SK-N-SH (cell line): ENCODE measurements at regions not wholly inside any gene's neighbourhood (a gene's known extent, or its start where the extent isn't known, plus 50 kb on each side); places are given as distances from the start of the nearest gene placed in this dataset.

Experiments
- CTCF ChIA-PET: fragments of 300-600, 350-600 bp; formaldehyde crosslinking; extraction: SDS; loops from one replicate; lab custom pipeline; 2021; lab: Yijun Ruan, JAX
- POLR2A ChIA-PET: fragments of 350-600 bp; sonication (Branson Sonifier 250); formaldehyde crosslinking; extraction: SDS; loops from one replicate; lab custom pipeline; 2020; ENCODE audit warnings: antibody characterized with exemption, inconsistent platforms; lab: Yijun Ruan, JAX
- DNase-seq: peaks from one replicate; pipeline ENCODE4 v3.0.0; 2012
- H2AFZ ChIP-seq: fragments of 200-600 bp; sonication (generic); 2 replicates; pipeline ENCODE4 v1.8.1; 2016; ENCODE audit warnings: antibody characterized with exemption, mild to moderate bottlenecking, low read depth
- H3F3A ChIP-seq: fragments of 200-600 bp; sonication (generic); replicated peaks from 2 replicates; pipeline ENCODE3; 2016; ENCODE audit warnings: antibody characterized with exemption, mild to moderate bottlenecking; ENCODE audit not compliant: insufficient read depth
- H3K27ac ChIP-seq, 2 experiments: fragments of 200-500 bp in 1 of 2; fragments of 200-600 bp in 1 of 2; sonication (Bioruptor generic) in 1 of 2; sonication (generic), shearing (Covaris generic) in 1 of 2; 2 replicates each; pipeline versions ENCODE4 v1.5.1 to v1.6.1; 2014 to 2016; ENCODE audit warnings: low read depth in 2 of 2, inconsistent platforms in 1 of 2, low read length in 1 of 2, mild to moderate bottlenecking in 1 of 2, mixed read lengths in 1 of 2
- H3K27me3 ChIP-seq: fragments of 200-600 bp; sonication (generic), shearing (Covaris generic); 2 replicates; pipeline ENCODE4 v1.6.1; 2016; ENCODE audit warnings: mixed run types; ENCODE audit not compliant: insufficient read depth
- H3K36me3 ChIP-seq, 2 experiments: fragments of 200-500 bp in 1 of 2; fragments of 200-600 bp in 1 of 2; sonication (Bioruptor generic) in 1 of 2; sonication (generic) in 1 of 2; replicated peaks in 1 of 2; 2 replicates each; pipeline versions ENCODE3 to v1.5.1; 2014 to 2016; ENCODE audit warnings: low read length in 1 of 2, mild to moderate bottlenecking in 1 of 2; ENCODE audit not compliant: insufficient read depth in 2 of 2, control insufficient read depth in 1 of 2
- H3K4me1 ChIP-seq, 2 experiments: fragments of 200-500 bp in 1 of 2; fragments of 200-600 bp in 1 of 2; sonication (Bioruptor generic) in 1 of 2; sonication (generic), shearing (Covaris generic) in 1 of 2; 2 replicates each; pipeline versions ENCODE4 v1.5.1 to v1.6.1; 2014 to 2016; ENCODE audit warnings: low read depth in 1 of 2, low read length in 1 of 2, mixed run types in 1 of 2; ENCODE audit not compliant: insufficient read depth in 2 of 2, control insufficient read depth in 1 of 2
- H3K4me2 ChIP-seq: fragments of 200-600 bp; sonication (generic), shearing (Covaris generic); 2 replicates; pipeline ENCODE4 v1.6.1; 2017; ENCODE audit warnings: mixed run types
- H3K4me3 ChIP-seq, 2 experiments: fragments of 200-500 bp in 1 of 2; fragments of 200-600 bp in 1 of 2; sonication (Bioruptor generic) in 1 of 2; sonication (generic), shearing (Covaris generic) in 1 of 2; 2 replicates each; pipeline versions ENCODE4 v1.5.1 to v1.8.1; 2014 to 2016; ENCODE audit warnings: low read depth in 2 of 2, inconsistent platforms in 1 of 2, low read length in 1 of 2, mild to moderate bottlenecking in 1 of 2, mixed read lengths in 1 of 2, moderate library complexity in 1 of 2
- H3K79me2 ChIP-seq: fragments of 200-600 bp; sonication (generic); 2 replicates; pipeline ENCODE4 v1.8.1; 2017; ENCODE audit warnings: mild to moderate bottlenecking; ENCODE audit not compliant: insufficient read depth
- H3K9ac ChIP-seq: fragments of 200-600 bp; sonication (generic); 2 replicates; pipeline ENCODE4 v1.6.1; 2017; ENCODE audit warnings: mixed run types
- H3K9me2 ChIP-seq: fragments of 200-600 bp; sonication (generic); 2 replicates; pipeline ENCODE4 v1.6.1; 2017; ENCODE audit warnings: mixed run types
- H3K9me3 ChIP-seq: fragments of 200-600 bp; sonication (generic); 2 replicates; pipeline ENCODE4 v1.6.1; 2017; ENCODE audit warnings: mixed run types, mild to moderate bottlenecking, moderate library complexity
- H4K20me1 ChIP-seq: fragments of 200-600 bp; sonication (generic); 2 replicates; pipeline ENCODE4 v1.6.1; 2017; ENCODE audit warnings: mild to moderate bottlenecking, mixed run types; ENCODE audit not compliant: insufficient read depth
- CHD2 ChIP-seq: fragments of 150-350 bp; IDR thresholded peaks from 2 replicates; pipeline ENCODE4 v1.6.1; 2018; ENCODE audit warnings: low read length; ENCODE audit not compliant: partially characterized antibody
- FOXM1 ChIP-seq: IDR thresholded peaks from 2 replicates; pipeline ENCODE4 v1.4.0; 2012; ENCODE audit warnings: low read depth, mild to moderate bottlenecking
- GABPA ChIP-seq: IDR thresholded peaks from 2 replicates; pipeline ENCODE4 v1.4.0; 2012; ENCODE audit warnings: low read depth, mild to moderate bottlenecking
- GATA2 ChIP-seq: sonication (generic); formaldehyde crosslinking; IDR thresholded peaks from 2 replicates; pipeline ENCODE4 v1.5.0; 2020; ENCODE audit warnings: mild to moderate bottlenecking, missing genetic modification reagents
- MAX ChIP-seq: IDR thresholded peaks from 2 replicates; pipeline ENCODE4 v1.4.0; 2012; ENCODE audit warnings: low read depth
- NFIC ChIP-seq: IDR thresholded peaks from 2 replicates; pipeline ENCODE4 v1.4.0; 2012; ENCODE audit warnings: borderline replicate concordance
- NRF1 ChIP-seq: IDR thresholded peaks from 2 replicates; pipeline ENCODE4 v1.6.1; 2012; ENCODE audit warnings: low read depth, mild to moderate bottlenecking, low read length
- POLR2AphosphoS5 ChIP-seq: IDR thresholded peaks from 2 replicates; pipeline ENCODE4 v1.6.1; 2012; ENCODE audit warnings: low read depth, low read length
- RCOR1 ChIP-seq: fragments of 150-350 bp; IDR thresholded peaks from 2 replicates; pipeline ENCODE4 v1.6.1; 2017; ENCODE audit warnings: antibody characterized with exemption, low read length
- REST ChIP-seq: IDR thresholded peaks from 2 replicates; pipeline ENCODE4 v1.6.1; 2012; ENCODE audit warnings: mild to moderate bottlenecking, low read depth, low read length, moderate library complexity
- TCF12 ChIP-seq: IDR thresholded peaks from 2 replicates; pipeline ENCODE4 v1.4.0; 2012
- USF1 ChIP-seq: IDR thresholded peaks from 2 replicates; pipeline ENCODE4 v1.4.0; 2012; ENCODE audit warnings: low read depth, borderline replicate concordance
- USF2 ChIP-seq: fragments of 150-350 bp; IDR thresholded peaks from 2 replicates; pipeline ENCODE4 v1.6.1; 2017; ENCODE audit warnings: antibody characterized with exemption, low read length, low read depth, borderline replicate concordance
- YY1 ChIP-seq: IDR thresholded peaks from 2 replicates; pipeline ENCODE4 v1.4.0; 2012; ENCODE audit warnings: low read depth, mild to moderate bottlenecking
- WGBS: methylation state at CpG from one replicate; pipeline ENCODE4 v1.1.6; 2017; ENCODE audit warnings: low lambda C conversion rate; 5-methylcytosine and 5-hydroxymethylcytosine counted together
- TF ChIP-seq, protein P1 (sequence below): IDR thresholded peaks from 2 replicates; pipeline ENCODE4; 2012

DNA sequence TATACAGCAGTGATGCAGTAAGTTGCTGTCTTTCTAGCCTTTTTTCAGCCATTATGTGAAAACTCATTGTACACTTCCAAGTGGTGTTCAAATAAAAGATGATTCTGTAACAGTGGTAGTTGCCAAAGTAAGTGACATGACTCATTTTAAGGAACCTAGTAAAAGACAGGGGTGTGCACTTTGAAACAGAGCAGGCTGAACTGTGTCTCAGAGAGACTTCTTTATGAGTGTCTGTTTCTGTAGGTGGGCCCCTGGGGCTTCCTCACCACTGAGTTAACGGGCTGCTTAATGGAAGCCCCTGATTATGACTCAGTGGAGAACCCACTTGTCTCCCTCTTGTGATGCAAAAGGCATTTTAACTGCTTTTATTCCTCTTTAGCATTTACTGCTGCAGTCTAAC lies 147.3 kb downstream of the PCTP start:
- POLR2A ChIA-PET, result no interaction called here
- Histone ChIP-seq H3K9me2 (no peaks in the 10 kb centered on the region), H4K20me1 (no peaks in the 10 kb centered on the region), H3K9me3 (no peaks in the 10 kb centered on the region), H3K27ac (no peak overlapping the region), H3K4me2 (no peak overlapping the region), H3K27me3 (no peaks in the 10 kb centered on the region; the same call in 1 of the 2 replicates), H3K36me3 (no peaks in the 10 kb centered on the region), H2AFZ (no peak overlapping the region), H3F3A (no peaks in the 10 kb centered on the region), H3K9ac (no peak overlapping the region), H3K4me1 (no peaks in the 10 kb centered on the region), H3K79me2 (no peaks in the 10 kb centered on the region), H3K4me3 (no peak overlapping the region)
- TF ChIP-seq RCOR1 (no peak), REST (no peak), NFIC (no peak), MAX (no peak), TCF12 (no peak), GABPA (no peak), YY1 (no peak), POLR2AphosphoS5 (no peak), NRF1 (no peak), USF1 (no peak), FOXM1 (no peak), USF2 (no peak), CHD2 (no peak), GATA2 (no peak)
- TF ChIP-seq, protein P1, sequence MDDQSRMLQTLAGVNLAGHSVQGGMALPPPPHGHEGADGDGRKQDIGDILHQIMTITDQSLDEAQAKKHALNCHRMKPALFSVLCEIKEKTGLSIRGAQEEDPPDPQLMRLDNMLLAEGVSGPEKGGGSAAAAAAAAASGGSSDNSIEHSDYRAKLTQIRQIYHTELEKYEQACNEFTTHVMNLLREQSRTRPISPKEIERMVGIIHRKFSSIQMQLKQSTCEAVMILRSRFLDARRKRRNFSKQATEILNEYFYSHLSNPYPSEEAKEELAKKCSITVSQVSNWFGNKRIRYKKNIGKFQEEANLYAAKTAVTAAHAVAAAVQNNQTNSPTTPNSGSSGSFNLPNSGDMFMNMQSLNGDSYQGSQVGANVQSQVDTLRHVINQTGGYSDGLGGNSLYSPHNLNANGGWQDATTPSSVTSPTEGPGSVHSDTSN, result no peak
- CTCF ChIA-PET, result no interaction called here
- no peak for DNase-seq
- 7% methylated on average over 1 of the region's 1 CpG for WGBS
